ENCODE measurements at regions not wholly inside any gene's neighbourhood (a gene's known extent, or its start where the extent isn't known, plus 50 kb on each side); places are given as distances from the start of the nearest gene placed in this dataset.

DNA sequence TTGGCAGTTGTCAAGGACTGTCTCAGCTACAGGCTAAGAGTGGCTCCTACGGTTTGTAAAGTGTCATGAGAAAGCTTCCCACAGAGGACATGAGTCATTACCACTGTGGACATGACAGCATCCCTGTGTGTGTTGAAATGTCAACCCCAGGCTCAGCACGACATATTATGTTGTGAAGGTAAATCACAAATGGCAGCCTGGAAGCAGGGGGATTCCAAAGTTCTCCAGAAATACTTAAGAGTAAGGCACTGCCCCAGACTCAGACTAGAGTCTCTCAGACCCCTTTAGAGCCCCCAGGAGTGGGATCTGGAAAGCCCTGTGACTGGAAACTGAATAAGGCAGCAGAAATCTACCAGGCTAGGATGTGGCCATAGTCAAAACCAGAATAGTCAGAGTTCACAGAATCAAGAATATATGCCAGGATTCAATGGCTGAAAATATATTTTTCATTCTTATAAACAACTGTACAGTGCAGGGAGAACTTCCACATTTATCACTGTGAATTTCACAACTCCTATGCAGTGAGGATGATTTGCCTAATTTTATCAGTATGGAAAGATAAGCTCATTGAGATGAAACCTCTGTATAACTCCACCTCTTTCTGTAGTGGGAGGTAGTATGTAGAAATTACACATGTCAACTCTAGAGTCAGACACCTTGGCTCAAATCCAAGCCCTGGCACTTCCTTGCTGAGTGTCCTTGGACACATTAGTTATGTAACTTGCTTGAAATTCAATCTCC is 237.1 kb upstream of the CFAP20DC start:
- TF ChIP-seq, protein P1, sequence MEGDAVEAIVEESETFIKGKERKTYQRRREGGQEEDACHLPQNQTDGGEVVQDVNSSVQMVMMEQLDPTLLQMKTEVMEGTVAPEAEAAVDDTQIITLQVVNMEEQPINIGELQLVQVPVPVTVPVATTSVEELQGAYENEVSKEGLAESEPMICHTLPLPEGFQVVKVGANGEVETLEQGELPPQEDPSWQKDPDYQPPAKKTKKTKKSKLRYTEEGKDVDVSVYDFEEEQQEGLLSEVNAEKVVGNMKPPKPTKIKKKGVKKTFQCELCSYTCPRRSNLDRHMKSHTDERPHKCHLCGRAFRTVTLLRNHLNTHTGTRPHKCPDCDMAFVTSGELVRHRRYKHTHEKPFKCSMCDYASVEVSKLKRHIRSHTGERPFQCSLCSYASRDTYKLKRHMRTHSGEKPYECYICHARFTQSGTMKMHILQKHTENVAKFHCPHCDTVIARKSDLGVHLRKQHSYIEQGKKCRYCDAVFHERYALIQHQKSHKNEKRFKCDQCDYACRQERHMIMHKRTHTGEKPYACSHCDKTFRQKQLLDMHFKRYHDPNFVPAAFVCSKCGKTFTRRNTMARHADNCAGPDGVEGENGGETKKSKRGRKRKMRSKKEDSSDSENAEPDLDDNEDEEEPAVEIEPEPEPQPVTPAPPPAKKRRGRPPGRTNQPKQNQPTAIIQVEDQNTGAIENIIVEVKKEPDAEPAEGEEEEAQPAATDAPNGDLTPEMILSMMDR (IDR thresholded peaks at IDR 0.05) = no peak
- no peak for TF ChIP-seq POLR2A (IDR thresholded peaks at IDR 0.05)
- no peak overlapping the region for H3K4me3 ChIP-seq (ENCODE audit: low read depth, poor library complexity, severe bottlenecking)
- no peak for DNase-seq (ENCODE audit: low spot score in 2 of 2)
- 58 to 67% methylated on average over 2 of the region's 2 CpGs for WGBS, 2 donors
- intact Hi-C loops (cut with DNase I; ENCODE audit: low total_unique reads) = no loop called here

DNA sequence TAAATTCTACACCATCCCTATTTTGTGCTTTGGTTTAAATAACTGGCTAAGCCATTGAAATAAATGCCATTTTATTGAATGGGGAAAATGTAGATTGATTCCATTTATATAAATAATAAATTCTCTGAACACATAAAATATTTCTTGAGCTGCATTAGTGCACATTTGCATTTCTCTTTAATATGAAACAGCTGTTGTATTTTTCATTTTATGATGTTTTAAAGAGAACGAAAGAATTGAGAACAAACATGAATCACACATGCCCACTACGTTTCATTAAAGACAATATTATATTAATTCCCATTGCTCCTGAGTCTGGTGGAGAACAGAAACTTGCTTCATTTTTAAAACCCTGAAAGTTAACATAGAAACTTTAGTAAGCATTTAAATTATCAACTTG is 235.7 kb upstream of the CFAP20DC start:
- 40 to 60% methylated on average over 2 of the region's 2 CpGs for WGBS, 2 donors
- H3K4me3 ChIP-seq (ENCODE audit: low read depth, poor library complexity, severe bottlenecking) = no peak overlapping the region
- DNase-seq (ENCODE audit: low spot score in 2 of 2) = no peak
- no peak for TF ChIP-seq POLR2A (IDR thresholded peaks at IDR 0.05)
- TF ChIP-seq, protein P1 (IDR thresholded peaks at IDR 0.05) = no peak
- intact Hi-C loops (cut with DNase I; ENCODE audit: low total_unique reads) = no loop called here

DNA sequence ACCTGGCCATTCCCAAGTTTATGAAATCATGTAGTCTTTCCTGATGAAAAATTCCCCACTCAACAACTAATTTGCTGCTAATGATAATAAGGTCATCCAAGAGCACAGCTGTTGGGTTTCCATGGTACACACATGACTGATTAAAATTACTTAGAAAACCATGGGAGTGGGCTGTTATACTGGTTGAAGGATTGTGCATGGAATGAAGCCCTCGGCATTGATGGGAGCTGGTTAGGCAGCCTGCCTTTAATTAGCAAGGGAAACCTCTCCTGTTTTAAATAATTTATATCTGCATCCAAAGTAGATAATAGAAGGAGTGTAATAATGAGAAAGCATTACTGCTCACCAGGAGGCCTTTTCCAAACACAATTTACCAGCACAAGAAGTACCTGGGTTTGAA is 235.1 kb upstream of the CFAP20DC start:
- intact Hi-C loops (cut with DNase I; ENCODE audit: low total_unique reads) = no loop called here
- DNase-seq (ENCODE audit: low spot score in 2 of 2) = no peak
- 74 to 78% methylated on average over 1 of the region's 1 CpG for WGBS, 2 donors
- no peak overlapping the region for H3K4me3 ChIP-seq (ENCODE audit: low read depth, poor library complexity, severe bottlenecking)
- TF ChIP-seq, protein P1 (IDR thresholded peaks at IDR 0.05) = no peak
- no peak for TF ChIP-seq POLR2A (IDR thresholded peaks at IDR 0.05)

DNA sequence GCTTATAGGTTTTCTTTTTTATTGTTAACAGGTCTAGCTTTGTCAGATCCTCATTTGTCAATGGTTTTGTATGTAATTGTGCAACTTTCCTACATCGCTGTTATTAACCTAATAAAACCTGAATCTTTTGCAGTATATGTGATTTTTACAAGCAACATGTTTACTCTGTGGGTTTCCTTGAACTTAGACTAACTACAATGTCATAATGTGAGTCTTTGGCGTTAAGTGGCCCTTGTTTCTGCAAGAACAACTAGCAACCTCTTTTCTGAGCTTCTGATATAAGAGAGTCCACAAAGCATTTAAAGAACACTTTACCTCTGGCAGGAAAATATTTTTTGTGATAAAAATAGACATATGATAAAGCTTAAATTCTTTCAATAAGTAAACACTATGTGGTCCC is 230.3 kb upstream of the CFAP20DC start:
- no peak for DNase-seq (ENCODE audit: low spot score in 2 of 2)
- 86 to 90% methylated on average over 2 of the region's 2 CpGs for WGBS, 2 donors
- intact Hi-C loops (cut with DNase I; ENCODE audit: low total_unique reads) = no loop called here
- H3K4me3 ChIP-seq (ENCODE audit: low read depth, poor library complexity, severe bottlenecking) = no peak overlapping the region
- TF ChIP-seq, protein P1 (IDR thresholded peaks at IDR 0.05) = no peak
- no peak for TF ChIP-seq POLR2A (IDR thresholded peaks at IDR 0.05)

DNA sequence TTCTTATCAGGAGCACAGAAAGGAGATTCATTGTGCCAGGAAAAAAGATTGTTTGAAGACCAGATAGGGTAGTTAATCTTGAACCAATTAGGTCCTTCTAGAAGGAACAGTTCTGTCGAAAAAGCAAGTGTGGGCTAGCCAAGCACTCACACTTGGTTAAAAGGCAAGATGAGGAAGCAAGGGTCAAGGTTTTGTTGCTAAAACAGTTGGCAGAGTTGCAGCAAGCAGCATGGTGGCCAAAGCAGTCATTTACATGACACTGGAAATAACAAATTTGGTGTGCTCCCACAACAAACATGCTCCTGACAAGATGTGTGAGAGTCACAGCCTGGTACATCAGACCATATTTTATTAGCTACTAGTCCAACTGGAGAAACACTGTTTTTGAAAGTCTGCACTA is 228.0 kb upstream of the CFAP20DC start:
- 68 to 72% methylated on average over 1 of the region's 1 CpG for WGBS, 2 donors
- H3K4me3 ChIP-seq (ENCODE audit: low read depth, poor library complexity, severe bottlenecking) = no peak overlapping the region
- TF ChIP-seq POLR2A (IDR thresholded peaks at IDR 0.05) = no peak
- TF ChIP-seq, protein P1 (IDR thresholded peaks at IDR 0.05) = no peak
- intact Hi-C loops (cut with DNase I; ENCODE audit: low total_unique reads) = no loop called here
- DNase-seq (ENCODE audit: low spot score in 2 of 2) = no peak

DNA sequence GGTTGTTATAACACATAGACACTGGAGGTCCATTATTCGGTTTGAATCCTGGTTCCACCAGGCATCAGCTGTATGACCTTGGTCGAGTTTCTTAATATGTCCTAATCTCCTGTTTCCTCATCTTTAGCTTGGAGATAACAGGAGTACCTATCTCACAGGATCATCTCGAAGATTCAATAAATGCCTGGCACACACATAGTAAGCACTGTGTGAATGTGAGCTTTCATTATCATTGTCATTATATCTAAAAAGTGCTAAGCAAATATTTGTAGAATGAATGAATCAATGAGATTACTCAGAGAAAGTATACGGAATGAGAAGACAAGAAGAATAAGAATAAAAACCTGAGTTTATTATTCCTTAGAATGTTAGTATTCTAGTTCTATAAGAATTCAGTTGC is 227.4 kb upstream of the CFAP20DC start:
- TF ChIP-seq, protein P1 (IDR thresholded peaks at IDR 0.05) = no peak
- TF ChIP-seq POLR2A (IDR thresholded peaks at IDR 0.05) = no peak
- H3K4me3 ChIP-seq (ENCODE audit: low read depth, poor library complexity, severe bottlenecking) = no peak overlapping the region
- intact Hi-C loops (cut with DNase I; ENCODE audit: low total_unique reads) = no loop called here
- no peak for DNase-seq (ENCODE audit: low spot score in 2 of 2)
- WGBS, 2 donors = 80 to 81% methylated on average over 4 of the region's 4 CpGs

Data from lower leg skin (tissue), 4 donors.